HK-2 (cell line): ENCODE measurements at regions not wholly inside any gene's neighbourhood (a gene's known extent, or its start where the extent isn't known, plus 50 kb on each side); places are given as distances from the start of the nearest gene placed in this dataset.

Source experiments
- DNase-seq: peaks from one replicate; pipeline ENCODE4 v3.0.0-alpha.2; 2018; ENCODE audit not compliant: unreplicated experiment

DNA sequence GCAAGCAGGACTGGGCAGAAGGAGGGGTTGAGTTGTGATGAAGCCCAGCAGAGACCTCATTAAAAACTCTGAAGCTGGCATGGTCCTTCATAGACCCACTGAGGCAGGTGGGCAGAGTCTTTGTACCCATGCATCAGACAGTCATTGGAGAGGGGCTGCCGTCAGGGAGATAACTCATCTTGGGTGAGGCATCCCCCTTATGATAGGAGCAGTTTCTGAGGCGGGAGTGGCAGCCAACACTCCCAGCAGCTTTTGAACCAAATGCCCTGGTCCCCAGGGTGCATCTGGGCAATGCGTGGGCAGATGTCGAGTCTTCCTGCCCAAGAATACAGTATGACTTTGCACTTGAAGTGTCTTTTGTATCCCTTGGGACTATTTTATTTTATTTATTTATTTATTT lies 68.1 kb downstream of the HTR5A start:
- no peak for DNase-seq

DNA sequence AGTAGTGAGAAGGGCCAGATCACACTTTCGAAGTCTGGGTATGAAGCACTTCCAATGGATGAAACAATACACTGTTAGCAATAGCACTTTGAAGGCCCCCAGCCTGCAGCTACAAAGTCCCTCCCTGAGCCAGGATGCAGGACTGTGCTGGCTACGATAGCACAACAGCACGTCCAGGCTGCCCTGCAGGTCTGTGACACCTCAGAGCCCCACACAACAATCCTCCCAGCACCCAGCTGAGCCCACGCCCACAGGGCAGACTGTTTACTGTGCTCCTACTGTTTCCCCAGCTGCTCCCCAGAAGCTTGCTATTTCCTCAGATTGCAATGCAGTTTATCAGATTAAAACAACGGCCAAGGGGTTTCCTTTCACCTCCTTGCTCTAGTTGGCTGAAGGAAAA lies 71.4 kb downstream of the HTR5A start:
- DNase-seq, result no peak

DNA sequence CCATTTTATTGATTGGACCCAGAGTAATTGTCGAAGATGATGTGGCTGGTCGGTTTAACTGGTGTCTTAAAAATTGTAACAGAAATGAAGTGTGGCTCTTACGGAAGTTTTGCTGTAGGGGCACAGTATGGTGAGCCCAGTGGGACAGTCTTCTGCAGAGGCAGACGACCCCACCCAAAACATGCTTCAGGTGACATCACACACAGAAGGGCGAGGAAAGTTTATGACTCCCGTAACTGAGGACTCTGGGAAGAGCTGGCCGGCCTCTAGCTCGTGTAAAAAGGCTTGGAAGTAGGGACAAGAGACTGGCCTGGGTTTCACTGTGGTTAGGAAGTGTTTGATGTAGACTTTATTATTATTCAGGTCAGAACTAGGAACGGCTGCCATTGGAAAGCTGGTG lies 73.3 kb downstream of the HTR5A start:
- no peak for DNase-seq

DNA sequence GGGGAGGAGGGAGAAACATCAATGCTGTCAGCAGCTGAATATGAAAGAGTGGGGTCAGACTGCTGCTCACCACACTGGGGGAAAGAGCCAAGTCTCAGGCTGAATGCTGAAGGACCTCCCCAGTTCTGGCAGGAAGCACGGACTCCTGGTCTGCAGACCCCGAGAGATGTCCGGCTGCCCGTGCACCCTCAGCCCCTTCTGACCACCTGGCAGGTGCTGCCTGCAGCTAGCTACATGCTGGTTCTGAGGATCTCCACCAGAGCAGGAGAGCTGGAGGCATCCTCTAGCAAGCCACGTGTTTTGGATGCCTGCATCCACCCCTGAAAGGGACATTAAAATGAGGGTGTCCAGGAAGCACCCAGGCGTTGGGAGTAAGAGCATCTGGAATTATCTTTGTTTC lies 74.2 kb downstream of the HTR5A start:
- no peak for DNase-seq

DNA sequence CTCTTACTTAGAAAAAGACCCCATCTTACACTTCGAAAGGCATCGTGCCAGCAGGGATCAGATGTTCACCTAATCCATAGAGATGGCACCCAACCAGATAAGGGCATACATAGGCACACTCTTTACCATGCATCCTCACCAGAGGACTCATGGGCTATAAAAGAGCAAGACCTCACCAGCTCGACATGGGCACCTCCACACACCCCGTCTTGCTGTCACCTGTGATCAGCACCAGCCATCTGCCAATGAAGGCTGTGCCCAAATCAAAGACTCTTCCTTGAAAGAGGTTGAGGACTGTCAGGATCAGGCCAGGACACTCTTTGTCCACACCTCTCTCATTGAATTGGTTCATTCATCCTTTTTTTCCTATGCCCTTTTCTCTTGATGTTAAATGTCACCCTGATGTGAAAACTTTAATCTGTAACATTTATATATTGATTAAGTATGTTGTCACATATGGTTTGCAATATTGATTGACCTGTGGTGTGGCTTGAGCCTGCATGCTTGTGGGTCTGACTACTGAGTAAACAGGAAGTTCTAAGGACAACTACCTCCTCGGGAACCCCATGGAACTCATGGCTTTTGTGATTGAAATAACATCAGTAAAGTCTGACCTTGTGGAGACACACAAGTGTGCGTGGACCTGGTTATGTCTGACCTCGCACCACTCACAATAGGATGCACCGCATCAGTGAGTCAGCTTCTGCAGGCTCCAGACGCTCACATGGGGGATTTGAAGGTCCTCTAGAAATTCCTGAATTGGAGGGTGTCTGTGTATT lies 75.5 kb downstream of the HTR5A start:
- DNase-seq, result no peak

DNA sequence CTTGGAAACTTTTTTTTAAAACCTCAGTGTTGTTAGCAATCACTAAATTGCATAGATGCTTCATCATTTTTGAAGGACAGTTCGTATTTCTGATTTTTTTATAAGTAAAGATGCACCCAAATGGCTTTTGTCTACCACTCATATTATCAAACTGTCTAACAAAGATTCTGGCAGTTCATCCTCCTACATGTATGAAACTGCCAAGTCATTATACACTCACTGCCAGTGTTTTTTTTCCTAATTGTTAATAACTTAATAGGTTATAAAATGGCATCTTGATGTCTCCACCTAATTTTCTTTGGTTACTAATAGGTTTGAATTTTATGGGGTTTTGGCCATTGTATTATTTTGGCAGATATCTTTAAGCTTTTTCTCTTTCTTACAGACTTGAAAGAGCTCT lies 77.0 kb downstream of the HTR5A start:
- no peak for DNase-seq

DNA sequence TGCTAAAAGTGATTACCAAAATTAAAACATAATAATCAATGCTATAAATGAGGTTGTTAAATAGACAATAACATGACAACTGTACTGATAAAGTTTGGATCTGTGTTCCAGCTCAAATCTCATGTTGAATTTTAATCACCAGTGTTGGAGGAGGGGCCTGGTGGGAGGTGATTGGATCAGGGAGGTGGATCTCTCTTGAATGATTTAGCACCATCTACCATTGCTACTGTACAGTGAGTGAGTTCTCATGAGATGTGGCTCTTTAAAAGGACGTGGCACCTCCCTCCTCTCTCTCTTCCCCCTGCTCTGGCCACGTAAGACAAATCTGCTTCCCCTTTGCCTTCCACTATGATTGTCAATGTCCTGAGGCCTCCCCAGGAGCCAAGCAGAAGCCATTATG lies 77.5 kb downstream of the HTR5A start:
- no peak for DNase-seq

DNA sequence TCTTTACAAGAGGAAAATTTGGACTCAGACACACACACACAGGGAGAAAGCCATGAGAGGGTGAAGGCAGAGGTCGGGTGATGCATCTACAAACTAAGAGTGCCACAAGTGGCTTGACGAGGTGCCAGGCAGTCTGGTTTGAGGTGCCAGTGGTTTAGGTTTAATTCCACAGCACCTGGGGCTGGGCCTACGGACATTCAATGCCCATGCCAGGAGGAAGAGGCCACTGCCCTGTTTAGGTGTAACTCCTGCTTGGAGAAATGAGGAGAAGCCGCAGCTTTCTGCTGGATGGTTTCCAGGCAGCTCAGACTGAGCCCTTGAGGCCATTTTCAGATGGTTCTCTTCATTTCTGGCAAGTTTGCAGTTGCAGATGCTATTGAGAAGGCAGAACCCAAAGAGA lies 83.6 kb downstream of the HTR5A start:
- no peak for DNase-seq

DNA sequence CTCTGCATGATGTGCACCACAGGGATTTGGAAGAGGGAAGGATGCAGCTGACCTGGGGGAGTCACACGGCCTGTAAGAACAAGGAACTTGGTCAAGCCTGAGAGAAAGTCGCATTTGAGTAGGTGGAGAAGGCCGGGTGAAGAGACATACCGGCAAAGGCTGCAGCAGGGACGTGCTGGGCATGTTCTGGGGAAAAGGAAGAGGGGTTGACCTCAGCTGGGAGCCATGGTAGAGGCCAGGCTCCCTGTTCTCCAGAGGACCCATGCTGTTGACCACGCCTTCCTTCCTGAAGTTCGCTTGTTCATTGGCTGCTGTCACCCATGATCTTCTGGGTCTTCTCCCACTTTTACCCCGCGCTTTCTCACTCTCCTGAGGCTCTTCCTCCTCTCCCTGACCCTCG lies 84.5 kb downstream of the HTR5A start:
- no peak for DNase-seq

DNA sequence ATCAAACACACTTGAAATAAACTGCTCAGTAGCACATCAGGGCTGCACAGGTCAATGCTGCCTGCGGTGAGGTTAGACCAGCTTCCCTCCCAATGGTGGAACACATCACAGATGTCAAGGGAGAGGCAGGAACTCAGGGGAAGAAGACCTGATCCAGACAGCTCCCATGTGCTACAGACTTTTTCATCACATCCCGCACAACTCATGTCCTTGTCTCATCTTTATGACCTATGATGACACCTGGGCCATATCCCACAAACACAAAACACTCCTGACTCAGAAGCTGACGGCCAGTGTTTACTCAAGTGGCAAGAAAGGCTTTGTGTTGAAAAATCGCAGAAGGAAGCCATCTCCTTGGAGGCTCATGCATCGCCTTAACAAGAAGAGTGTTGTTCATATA lies 91.6 kb downstream of the HTR5A start:
- no peak for DNase-seq

DNA sequence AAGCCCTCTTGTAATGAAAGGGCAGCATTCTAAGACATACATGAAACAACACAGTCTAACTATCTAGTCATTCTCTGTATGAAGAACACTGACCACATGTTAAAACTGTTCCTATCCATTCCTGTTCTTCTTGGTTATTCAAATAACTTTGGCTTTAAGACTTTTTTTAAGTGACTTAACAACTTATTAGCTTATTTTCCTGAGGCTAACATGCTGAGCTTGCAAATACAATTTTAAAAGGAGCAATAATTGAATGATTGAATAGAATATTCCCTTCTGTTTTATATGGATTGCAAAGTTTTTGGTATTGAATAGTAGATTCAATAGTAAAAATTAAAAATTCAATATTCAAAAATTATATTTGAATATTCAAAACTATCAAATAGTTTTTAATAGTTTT lies 92.3 kb downstream of the HTR5A start:
- DNase-seq, result no peak

DNA sequence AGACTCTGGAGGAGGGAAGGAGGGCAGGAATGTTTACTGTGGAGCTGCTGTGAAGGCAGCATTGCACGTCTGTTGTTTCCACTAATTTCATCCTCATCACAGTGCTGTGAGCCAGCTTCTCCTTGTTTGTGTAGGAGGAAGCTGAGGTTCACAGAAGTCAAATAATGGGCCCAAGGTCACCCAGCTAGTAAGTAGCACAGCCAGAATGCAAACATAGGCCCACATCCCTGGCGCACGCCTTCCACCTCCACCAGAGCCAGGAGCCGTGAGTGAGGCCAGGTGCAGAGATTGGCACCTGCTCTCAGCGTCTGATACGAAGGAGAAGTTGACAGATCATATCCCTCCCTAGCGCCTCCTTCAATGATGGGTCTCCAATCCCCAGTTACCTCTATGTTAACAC lies 93.6 kb downstream of the HTR5A start:
- no peak for DNase-seq

DNA sequence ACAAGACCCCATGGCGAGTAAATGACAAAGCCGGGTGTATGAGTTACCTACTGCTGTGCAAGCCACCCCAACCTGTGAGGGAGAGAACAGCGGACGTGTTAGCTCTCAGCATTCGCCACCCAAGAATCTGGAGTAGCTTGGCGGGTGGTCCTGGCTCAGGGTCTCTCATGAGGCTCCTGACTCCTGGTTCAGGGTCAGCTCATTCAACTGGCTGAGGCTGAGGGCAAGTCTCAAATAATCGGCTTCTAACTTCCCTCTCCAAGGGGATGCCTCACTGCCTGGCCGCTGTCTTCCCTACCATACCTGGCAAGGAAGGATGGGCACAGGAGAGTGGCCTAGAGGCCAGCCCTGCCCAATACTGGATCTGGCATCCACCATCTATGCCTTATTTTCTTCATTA lies 94.2 kb downstream of the HTR5A start:
- no peak for DNase-seq

DNA sequence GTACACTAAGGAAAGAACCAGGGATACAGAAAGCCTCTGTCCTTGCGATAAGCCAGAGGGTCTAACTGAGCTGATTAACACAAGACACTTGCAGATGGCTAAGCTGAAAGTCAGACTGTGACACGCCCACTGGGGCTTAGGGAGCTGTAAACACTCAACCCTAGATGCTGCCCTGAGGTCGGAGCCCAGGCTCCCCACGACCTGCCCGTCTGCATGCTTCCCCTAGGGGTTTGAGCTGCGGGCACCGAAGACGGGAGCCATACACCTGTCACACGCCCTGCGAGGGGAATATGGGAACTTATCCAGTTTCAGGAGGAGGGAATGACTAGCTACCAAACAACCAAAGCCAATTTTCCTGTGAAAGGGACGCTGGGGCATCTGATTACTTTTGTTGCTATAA lies 96.0 kb downstream of the HTR5A start:
- no peak for DNase-seq

DNA sequence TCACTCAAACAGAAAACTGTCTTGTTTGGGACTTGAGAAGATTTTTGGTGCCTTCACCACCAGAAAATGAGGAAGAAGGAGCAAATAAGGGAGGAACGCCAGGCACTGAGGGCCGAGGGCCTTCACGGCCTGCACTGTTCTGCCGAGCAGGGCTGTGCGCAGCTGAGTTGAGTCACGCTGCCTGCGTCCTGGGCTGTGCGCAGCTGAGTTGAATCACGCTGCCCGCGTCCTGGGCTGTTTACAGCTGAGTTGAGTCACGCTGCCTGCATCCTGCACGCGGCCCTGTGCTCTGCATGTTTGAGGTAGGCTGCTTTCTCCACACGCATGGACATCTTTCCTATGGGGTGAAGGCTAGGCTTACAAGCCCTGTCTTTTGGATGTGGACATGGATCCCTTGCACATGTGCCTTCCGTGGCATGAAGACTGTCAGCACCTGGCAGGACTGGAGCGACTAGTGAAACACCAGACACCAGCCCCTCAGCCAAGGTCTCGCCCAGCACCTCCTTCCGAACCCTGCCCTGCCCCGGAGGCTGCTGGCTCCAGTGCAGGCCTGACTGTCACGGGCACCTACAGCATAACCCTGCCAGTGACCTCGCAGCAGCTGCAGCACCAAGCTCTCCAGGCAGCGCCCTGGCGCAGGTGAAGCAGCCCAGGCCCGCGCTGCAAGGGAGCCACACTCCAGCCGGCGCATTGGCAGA lies 96.7 kb downstream of the HTR5A start:
- DNase-seq, result no peak

DNA sequence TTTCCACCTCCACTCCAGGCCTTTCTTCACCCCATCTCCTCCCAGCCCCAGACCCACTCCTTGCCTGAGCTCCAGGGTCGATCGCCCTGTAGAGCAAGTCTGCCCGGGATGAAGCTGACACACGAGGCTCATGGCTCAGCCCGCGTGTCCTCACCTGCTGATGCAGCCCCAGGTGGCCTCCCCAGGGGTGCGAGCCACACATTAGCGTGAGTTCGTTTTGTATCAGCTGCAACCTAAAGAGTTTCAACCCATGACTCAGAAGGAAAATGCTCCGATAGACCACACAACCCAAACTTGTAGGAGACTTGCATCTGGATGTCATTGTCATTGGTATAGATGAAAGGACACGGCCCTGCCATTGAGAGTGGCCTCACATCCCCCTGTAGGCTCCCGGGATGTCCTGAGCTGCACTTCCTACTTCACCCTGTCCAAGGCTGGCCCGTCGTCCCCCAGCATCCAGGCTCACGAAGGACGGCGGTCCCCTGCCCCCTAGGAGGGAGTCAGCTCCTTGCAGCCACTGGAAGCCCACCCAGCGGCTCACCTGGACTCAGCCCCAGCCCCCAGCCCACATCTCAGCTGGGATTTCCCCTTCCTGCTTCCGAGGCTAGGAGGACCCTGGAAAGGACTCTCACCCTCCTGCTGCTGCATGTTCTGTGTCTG lies 97.7 kb downstream of the HTR5A start:
- no peak for DNase-seq

DNA sequence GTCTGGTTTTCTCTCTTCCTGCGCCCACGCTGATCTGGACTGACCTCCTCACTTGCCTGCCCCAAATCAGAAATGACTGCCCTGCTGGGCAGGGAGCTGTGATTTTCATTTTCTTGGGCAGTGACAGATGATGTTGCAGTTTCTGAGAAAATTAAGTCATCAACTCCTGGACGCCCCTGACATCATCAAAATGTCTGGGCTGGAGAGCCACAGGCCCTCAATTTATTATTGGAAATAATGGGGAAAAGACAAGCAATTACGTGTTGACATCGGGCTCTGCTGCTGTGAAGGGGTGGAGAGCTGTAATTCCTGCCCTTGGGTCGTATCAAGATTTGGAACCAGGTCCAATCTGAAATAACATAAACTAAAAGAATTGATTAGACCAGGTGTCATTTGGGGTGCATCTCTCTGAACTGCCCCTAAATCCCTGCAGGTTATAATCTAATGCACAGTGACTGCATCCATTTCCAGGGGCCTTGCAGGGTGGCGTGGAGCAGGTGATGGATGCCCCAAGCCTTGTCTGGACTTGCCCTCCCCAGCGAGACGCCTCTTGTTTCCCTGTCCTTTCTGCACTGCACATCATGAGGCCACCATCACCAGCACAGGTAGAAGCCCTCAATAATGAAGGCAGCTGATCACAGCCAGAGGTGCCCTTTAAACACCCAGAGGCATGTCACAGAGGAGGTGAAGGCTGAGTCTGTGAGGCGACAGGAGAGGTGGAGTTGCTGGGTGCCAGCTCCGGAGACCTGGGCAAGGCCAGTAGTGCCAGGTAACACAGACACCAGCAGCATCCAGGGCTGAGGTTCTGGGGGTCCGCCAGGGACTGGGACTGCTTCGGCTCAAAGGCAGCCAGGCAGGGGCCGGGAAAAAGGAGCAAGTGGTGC lies 98.7 kb downstream of the HTR5A start:
- DNase-seq, result no peak

DNA sequence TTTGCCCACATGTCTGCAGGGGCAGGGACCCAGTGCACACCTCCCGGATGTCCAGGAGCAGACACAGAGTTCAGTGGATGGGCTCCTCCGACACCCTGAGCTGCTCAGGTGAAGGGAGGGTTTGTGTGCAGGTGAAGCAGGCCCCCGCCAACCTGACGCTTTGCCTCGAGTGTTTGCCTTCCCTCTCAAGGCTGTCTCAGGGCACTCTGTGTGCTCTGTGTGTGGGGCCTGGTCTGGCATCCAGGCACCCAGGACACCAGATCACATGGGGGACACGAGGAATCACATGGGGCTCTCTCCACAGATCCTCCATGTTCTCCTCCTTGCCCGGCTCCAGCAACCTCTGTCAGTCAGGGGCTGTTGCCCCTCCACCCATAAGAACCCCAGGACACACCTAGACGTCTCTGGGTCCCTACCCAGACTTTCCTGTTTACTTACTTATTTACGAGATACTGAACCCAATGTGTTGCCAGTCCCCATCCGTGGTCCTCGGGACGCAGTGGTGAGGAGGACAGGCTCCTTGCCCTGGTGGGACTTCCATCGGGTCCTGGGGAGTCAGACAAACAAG lies 99.5 kb downstream of the HTR5A start:
- no peak for DNase-seq

DNA sequence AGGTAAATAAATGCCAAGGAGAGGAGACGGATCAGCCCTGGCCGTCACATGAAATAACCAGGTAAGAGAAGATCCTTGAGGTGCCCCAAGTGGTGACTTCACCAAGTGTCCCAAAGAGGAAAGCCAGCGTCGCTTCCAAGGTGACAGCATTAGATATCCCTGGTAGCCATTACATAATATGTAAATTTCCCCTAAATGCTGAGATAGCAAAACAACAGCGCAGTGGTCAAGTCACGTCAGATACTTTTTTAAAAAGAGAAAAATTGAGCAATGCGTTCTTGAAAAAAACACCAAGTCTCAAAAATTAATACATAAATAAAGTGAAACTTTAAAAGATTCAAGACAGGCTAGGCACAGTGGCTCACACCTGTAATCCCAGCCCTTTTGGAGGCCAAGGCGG lies 100.2 kb downstream of the HTR5A start:
- DNase-seq, result no peak

DNA sequence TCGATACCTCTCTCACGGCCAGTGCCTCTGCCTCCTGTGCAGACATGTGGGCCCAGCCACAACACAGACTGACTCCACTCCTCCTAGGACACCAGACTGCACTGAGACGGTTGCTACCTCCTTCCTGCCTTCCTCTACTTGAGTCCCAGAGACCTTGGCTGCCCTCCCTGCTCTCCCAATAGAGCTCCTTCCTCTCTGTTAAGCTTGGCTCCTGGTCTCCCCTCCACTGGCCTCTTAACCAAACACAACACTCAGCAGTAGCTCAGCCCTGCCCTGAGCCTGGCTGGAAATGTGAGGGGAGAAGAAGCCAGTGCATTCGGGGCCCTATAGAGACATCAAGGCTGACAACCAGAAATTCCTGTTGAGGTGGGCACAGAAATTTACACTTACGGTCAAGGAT lies 102.0 kb downstream of the HTR5A start:
- DNase-seq, result no peak

DNA sequence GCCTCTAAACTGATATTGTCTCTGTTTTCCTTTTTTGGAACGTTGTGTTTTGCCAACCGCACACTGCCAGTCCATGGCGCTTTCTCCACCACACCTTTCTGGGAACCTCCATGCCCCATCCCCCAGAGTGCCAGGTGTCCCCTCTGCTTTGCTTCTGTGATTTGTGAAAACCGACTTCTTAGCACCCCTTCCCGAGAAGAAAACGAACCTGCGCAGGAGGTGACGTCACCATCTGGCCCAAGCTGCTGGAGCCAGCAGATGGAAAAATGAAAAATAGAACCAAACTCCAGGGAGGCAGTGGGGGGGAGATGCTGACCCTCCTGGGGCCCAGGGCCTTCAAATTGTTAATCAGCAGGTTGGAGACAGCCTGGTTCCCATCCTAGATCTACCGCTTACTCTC lies 103.8 kb downstream of the HTR5A start:
- DNase-seq, result no peak

DNA sequence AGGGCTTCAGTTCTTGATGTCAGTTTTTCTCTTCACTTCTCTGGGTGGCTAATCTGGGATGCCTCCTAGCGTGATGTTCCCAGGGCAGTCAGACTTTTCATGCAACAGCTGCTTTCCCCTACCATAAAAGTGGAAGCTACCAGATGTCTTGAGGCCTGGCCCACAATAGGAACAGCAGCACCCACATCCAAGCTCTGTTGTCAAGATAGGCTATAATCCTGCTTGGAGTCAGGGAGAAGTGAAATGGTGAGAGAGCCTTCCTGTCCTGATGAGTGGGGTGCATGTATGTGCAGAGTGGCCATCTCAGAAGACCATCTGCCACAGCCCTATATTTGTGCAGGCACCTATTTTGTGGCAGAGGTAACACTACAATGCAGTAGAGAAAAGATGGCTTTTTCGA lies 108.0 kb downstream of the HTR5A start:
- no peak for DNase-seq
